ENCODE measurements at regions not wholly inside any gene's neighbourhood (a gene's known extent, or its start where the extent isn't known, plus 50 kb on each side); places are given as distances from the start of the nearest gene placed in this dataset.

GRCh38 chr12:115857923-115858322, 419.6 kb downstream of the MED13L start:
- no peak overlapping the region for H3K27ac ChIP-seq (ENCODE audit: low read length)
- no peak overlapping the region for H3K4me3 ChIP-seq (ENCODE audit: low read length)
- no peaks in the 10 kb centered on the region for H3K27me3 ChIP-seq (ENCODE audit: insufficient read depth, low read depth, low read length)
- no peaks in the 10 kb centered on the region for H3K36me3 ChIP-seq (ENCODE audit: insufficient read depth, low read length)
- no peak overlapping the region for H2AFZ ChIP-seq (ENCODE audit: low read depth, low read length)
- no peaks in the 10 kb centered on the region for H4K20me1 ChIP-seq (ENCODE audit: insufficient read depth)
- H3K9me2 ChIP-seq (ENCODE audit: insufficient read depth, low read length), result no peaks in the 10 kb centered on the region
- no peak overlapping the region for H3K4me2 ChIP-seq (ENCODE audit: low read length)
- no peaks in the 10 kb centered on the region for H3K79me2 ChIP-seq (replicated peaks; ENCODE audit: insufficient read depth, low read length)
- no peaks in the 10 kb centered on the region for H3F3A ChIP-seq (ENCODE audit: insufficient read depth, low read length, poor library complexity, severe bottlenecking)
- H3K9ac ChIP-seq (ENCODE audit: low read length), result no peak overlapping the region
- no peak for TF ChIP-seq RAD21 (conservative IDR thresholded peaks at IDR 0.05)
- no peak for TF ChIP-seq POLR2AphosphoS5 (IDR thresholded peaks at IDR 0.05)
- TF ChIP-seq EP300 (conservative IDR thresholded peaks at IDR 0.05; ENCODE audit: poor library complexity, severe bottlenecking), result no peak
- TF ChIP-seq, protein P1, sequence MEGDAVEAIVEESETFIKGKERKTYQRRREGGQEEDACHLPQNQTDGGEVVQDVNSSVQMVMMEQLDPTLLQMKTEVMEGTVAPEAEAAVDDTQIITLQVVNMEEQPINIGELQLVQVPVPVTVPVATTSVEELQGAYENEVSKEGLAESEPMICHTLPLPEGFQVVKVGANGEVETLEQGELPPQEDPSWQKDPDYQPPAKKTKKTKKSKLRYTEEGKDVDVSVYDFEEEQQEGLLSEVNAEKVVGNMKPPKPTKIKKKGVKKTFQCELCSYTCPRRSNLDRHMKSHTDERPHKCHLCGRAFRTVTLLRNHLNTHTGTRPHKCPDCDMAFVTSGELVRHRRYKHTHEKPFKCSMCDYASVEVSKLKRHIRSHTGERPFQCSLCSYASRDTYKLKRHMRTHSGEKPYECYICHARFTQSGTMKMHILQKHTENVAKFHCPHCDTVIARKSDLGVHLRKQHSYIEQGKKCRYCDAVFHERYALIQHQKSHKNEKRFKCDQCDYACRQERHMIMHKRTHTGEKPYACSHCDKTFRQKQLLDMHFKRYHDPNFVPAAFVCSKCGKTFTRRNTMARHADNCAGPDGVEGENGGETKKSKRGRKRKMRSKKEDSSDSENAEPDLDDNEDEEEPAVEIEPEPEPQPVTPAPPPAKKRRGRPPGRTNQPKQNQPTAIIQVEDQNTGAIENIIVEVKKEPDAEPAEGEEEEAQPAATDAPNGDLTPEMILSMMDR (IDR thresholded peaks at IDR 0.05; ENCODE audit: poor library complexity, severe bottlenecking), result no peak
- TF ChIP-seq EZH2 (IDR thresholded peaks at IDR 0.05; ENCODE audit: borderline replicate concordance, insufficient read depth, low read length, poor library complexity, severe bottlenecking), result no peak
- no peak for TF ChIP-seq MXI1 (conservative IDR thresholded peaks at IDR 0.05; ENCODE audit: poor library complexity, severe bottlenecking)
- no peak for TF ChIP-seq REST (IDR thresholded peaks at IDR 0.05; ENCODE audit: borderline replicate concordance)
- TF ChIP-seq TAF1 (IDR thresholded peaks at IDR 0.05; ENCODE audit: low read depth), result no peak
- no peak for TF ChIP-seq SMC3 (conservative IDR thresholded peaks at IDR 0.05; ENCODE audit: poor library complexity)
- H3K9me3 ChIP-seq (ENCODE audit: low read length), result no peaks in the 10 kb centered on the region

DNA sequence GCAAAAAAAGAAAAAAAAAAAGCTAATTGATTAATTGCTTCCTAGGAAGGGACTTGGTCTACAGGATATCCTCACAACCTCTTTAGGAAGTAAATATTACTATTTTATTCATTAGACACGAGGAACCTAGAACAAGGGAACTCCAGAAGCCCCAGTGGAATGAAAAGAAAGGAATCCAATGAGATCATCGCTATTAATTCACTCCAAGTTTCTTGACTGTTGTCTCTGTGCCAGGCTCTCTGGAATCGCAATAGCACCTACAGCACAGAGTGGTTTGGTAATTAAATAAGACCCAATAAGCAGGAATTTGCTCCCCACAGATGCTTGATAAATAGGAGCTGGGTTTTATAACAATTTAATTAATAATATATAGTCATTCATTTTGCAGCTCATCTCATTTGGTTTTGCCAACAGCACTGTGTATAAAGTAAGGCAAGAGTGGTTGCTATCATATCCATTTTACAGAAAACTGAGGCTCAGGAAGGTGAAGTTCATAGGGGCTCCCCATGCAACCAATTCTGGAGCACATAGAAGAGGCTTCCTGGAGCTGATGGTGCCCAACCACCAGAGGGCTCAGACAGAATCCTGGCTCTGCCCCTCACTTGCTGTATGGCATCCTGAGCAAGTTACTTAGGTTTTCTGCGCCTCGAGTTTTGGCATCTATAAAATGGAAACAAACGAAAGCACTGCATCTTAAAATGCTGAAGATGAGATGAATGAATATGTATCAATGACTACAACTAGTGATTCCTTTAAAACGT, 420.2 kb downstream of the MED13L start:
- Histone ChIP-seq H3K27ac (ENCODE audit: low read length) (no peak overlapping the region), H3K27me3 (ENCODE audit: insufficient read depth, low read depth, low read length) (no peaks in the 10 kb centered on the region), H3K4me3 (ENCODE audit: low read length) (no peak overlapping the region), H3K9me3 (ENCODE audit: low read length) (no peaks in the 10 kb centered on the region), H3K9ac (ENCODE audit: low read length) (no peak overlapping the region), H4K20me1 (ENCODE audit: insufficient read depth) (no peaks in the 10 kb centered on the region), H2AFZ (ENCODE audit: low read depth, low read length) (no peak overlapping the region), H3K4me2 (ENCODE audit: low read length) (no peak overlapping the region), H3F3A (ENCODE audit: insufficient read depth, low read length, poor library complexity, severe bottlenecking) (no peaks in the 10 kb centered on the region), H3K36me3 (ENCODE audit: insufficient read depth, low read length) (no peaks in the 10 kb centered on the region), H3K9me2 (ENCODE audit: insufficient read depth, low read length) (no peaks in the 10 kb centered on the region), H3K79me2 (replicated peaks; ENCODE audit: insufficient read depth, low read length) (no peaks in the 10 kb centered on the region)
- TF ChIP-seq MXI1 (conservative IDR thresholded peaks at IDR 0.05; ENCODE audit: poor library complexity, severe bottlenecking) (no peak), REST (IDR thresholded peaks at IDR 0.05; ENCODE audit: borderline replicate concordance) (no peak), POLR2AphosphoS5 (IDR thresholded peaks at IDR 0.05) (no peak), EP300 (conservative IDR thresholded peaks at IDR 0.05; ENCODE audit: poor library complexity, severe bottlenecking) (no peak)
